GM21619 (cell line): ENCODE measurements at regions not wholly inside any gene's neighbourhood (a gene's known extent, or its start where the extent isn't known, plus 50 kb on each side); places are given as distances from the start of the nearest gene placed in this dataset.
A peak's percentile ranks its signal among the peaks of the same experiment; 100 is the strongest.
"Not testable (repeated sequence)": the region's sequence is repeated elsewhere in the genome, so short reads cannot be mapped to it uniquely, and the experiment has no call there.

Experiments
- ATAC-seq: cut with Tn5 transposase; IDR thresholded peaks from one replicate; pipeline ENCODE4 v1.9.1; 2021; ENCODE audit not compliant: unreplicated experiment

- ATAC-seq: no peak
Measured at GRCh38 chr13:111064661-111065060, 50.4 kb upstream of the ARHGEF7 start.

GRCh38 chr13:111062966-111063365, 52.1 kb upstream of the ARHGEF7 start:
- no peak for ATAC-seq

GRCh38 chr13:111062305-111062704, 52.8 kb upstream of the ARHGEF7 start:
- no peak for ATAC-seq

- no peak for ATAC-seq
Measured at GRCh38 chr13:111061358-111062045, 53.6 kb upstream of the ARHGEF7 start.

GRCh38 chr13:111060237-111060919, 54.7 kb upstream of the ARHGEF7 start:
- ATAC-seq: no peak

- ATAC-seq: no peak
Measured at GRCh38 chr13:111058796-111059506, 56.2 kb upstream of the ARHGEF7 start.

GRCh38 chr13:111058339-111058738, 56.8 kb upstream of the ARHGEF7 start:
- not testable (repeated sequence) for ATAC-seq

GRCh38 chr13:111051726-111052232, 63.3 kb upstream of the ARHGEF7 start:
- not testable (repeated sequence) for ATAC-seq

- no peak for ATAC-seq
Measured at GRCh38 chr13:111051041-111051725, 63.9 kb upstream of the ARHGEF7 start.

- no peak for ATAC-seq
Measured at GRCh38 chr13:111050539-111050879, 64.6 kb upstream of the ARHGEF7 start.

- no peak for ATAC-seq
Measured at GRCh38 chr13:111049791-111050538, 65.1 kb upstream of the ARHGEF7 start.

- ATAC-seq: no peak
Measured at GRCh38 chr13:111048387-111048786, 66.7 kb upstream of the ARHGEF7 start.

GRCh38 chr13:111047326-111047725, 67.8 kb upstream of the ARHGEF7 start:
- ATAC-seq: no peak

GRCh38 chr13:111046590-111047141, 68.4 kb upstream of the ARHGEF7 start:
- peak; percentile 49 for ATAC-seq

- ATAC-seq: no peak
Measured at GRCh38 chr13:111045170-111045569, 69.9 kb upstream of the ARHGEF7 start.

- ATAC-seq: no peak
Measured at GRCh38 chr13:111044087-111044830, 70.9 kb upstream of the ARHGEF7 start.

- ATAC-seq: no peak
Measured at GRCh38 chr13:111043575-111043982, 71.5 kb upstream of the ARHGEF7 start.

GRCh38 chr13:111042661-111043226, 72.4 kb upstream of the ARHGEF7 start:
- ATAC-seq: no peak

GRCh38 chr13:111040830-111041229, 74.3 kb upstream of the ARHGEF7 start:
- no peak for ATAC-seq
